Thoracic aorta (tissue), 2 donors: ENCODE measurements at regions not wholly inside any gene's neighbourhood (a gene's known extent, or its start where the extent isn't known, plus 50 kb on each side); places are given as distances from the start of the nearest gene placed in this dataset.

Source experiments
- ATAC-seq: fragments of 150-250 bp; one replicate; pipeline ENCODE4 v1.8.0; 2017; ENCODE audit warnings: low read depth; ENCODE audit not compliant: insufficient number of reproducible peaks, low FRiP score
- DNase-seq: peaks from one replicate; pipeline ENCODE4 v3.0.0-alpha.2; 2020; ENCODE audit warnings: low spot score
- H3K27ac ChIP-seq, 2 donors: fragments of 200-600 bp; sonication (generic); 1 replicate in 1 of 2; 2 replicates in 1 of 2; pipeline ENCODE4 v1.5.1; 2016; ENCODE audit warnings: mild to moderate bottlenecking in 2 of 2, moderate library complexity in 2 of 2
- H3K27me3 ChIP-seq: fragments of 200-600 bp; sonication (generic); replicated peaks from 2 replicates; pipeline ENCODE4 v1.6.0; 2016; ENCODE audit warnings: mild to moderate bottlenecking; ENCODE audit not compliant: insufficient read depth
- H3K36me3 ChIP-seq: fragments of 200-600 bp; sonication (generic); one replicate; pipeline ENCODE4 v1.5.1; 2016
- H3K4me1 ChIP-seq, 2 donors: fragments of 200-600 bp; sonication (generic); 1 replicate in 1 of 2; 2 replicates in 1 of 2; pipeline versions ENCODE4 v1.5.1 to v1.6.0; 2016; ENCODE audit warnings: low read depth in 2 of 2, mild to moderate bottlenecking in 1 of 2; ENCODE audit not compliant: control insufficient read depth in 1 of 2
- H3K4me3 ChIP-seq: fragments of 200-600 bp; sonication (generic); 2 replicates; pipeline ENCODE4 v1.5.1; 2016; ENCODE audit warnings: mild to moderate bottlenecking
- H3K9me3 ChIP-seq: fragments of 200-600 bp; sonication (generic); 2 replicates; pipeline ENCODE4 v1.5.1; 2016
- TF ChIP-seq, protein P1 (sequence below): fragments of 200-600 bp; sonication (generic); IDR thresholded peaks from one replicate; pipeline ENCODE4 v1.5.1; 2019; ENCODE audit warnings: antibody characterized with exemption

DNA sequence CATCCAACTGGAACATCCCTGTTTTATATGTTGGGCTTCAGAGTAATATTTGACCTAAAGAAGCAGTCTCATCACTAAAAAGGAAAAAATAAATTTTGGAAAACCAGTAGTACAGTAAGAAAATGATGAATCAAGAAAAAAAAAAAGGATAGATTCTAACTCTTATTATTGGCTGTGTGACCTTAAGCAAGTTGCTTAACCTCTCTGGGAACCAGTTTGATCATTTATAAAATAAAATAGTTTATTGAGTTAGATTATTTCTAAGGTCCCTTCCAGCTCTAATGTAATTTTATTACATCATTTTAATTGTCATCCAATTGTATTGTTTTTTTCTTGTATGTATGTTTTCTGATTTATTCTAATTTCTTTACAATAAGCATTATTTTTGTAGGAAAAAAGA, 127.0 kb downstream of the PRELID2 start:
- TF ChIP-seq, protein P1, sequence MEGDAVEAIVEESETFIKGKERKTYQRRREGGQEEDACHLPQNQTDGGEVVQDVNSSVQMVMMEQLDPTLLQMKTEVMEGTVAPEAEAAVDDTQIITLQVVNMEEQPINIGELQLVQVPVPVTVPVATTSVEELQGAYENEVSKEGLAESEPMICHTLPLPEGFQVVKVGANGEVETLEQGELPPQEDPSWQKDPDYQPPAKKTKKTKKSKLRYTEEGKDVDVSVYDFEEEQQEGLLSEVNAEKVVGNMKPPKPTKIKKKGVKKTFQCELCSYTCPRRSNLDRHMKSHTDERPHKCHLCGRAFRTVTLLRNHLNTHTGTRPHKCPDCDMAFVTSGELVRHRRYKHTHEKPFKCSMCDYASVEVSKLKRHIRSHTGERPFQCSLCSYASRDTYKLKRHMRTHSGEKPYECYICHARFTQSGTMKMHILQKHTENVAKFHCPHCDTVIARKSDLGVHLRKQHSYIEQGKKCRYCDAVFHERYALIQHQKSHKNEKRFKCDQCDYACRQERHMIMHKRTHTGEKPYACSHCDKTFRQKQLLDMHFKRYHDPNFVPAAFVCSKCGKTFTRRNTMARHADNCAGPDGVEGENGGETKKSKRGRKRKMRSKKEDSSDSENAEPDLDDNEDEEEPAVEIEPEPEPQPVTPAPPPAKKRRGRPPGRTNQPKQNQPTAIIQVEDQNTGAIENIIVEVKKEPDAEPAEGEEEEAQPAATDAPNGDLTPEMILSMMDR, result no peak
- Histone ChIP-seq H3K27ac (no peak overlapping the region), H3K4me1 (peaks cover 0 to 8% of the 10 kb centered on the region in 2 donors), H3K4me3 (no peak overlapping the region), H3K36me3 (no peaks in the 10 kb centered on the region), H3K9me3 (no peaks in the 10 kb centered on the region), H3K27me3 (no peaks in the 10 kb centered on the region)
- no peak for ATAC-seq
- no peak for DNase-seq

DNA sequence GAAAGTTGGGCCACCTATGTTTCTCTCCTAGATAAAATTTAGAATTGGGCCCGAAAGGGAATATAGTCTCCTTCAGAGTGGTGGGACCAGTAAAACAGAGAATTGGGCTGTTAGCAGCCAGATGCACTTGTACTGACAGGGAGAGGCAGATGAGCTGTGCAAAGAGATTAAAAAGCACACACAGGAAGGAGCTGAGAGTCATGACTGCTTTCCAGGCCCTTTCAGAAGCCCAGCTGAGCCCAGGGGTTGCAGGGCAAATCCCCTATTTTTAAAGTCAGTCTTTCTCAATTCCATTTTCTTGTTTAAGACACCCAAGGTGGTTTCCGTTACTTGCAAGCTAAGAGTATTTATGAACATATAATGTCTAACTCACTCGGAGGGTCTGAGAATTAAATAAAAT, 130.4 kb downstream of the PRELID2 start:
- peaks cover 0 to 8% of the 10 kb centered on the region in 2 donors for H3K4me1 ChIP-seq
- H3K27me3 ChIP-seq, result no peaks in the 10 kb centered on the region
- H3K4me3 ChIP-seq, result no peak overlapping the region
- ATAC-seq (no peak), DNase-seq (no peak)
- no peaks in the 10 kb centered on the region for H3K9me3 ChIP-seq
- no peak overlapping the region for H3K27ac ChIP-seq
- TF ChIP-seq, protein P1, result no peak
- no peaks in the 10 kb centered on the region for H3K36me3 ChIP-seq

DNA sequence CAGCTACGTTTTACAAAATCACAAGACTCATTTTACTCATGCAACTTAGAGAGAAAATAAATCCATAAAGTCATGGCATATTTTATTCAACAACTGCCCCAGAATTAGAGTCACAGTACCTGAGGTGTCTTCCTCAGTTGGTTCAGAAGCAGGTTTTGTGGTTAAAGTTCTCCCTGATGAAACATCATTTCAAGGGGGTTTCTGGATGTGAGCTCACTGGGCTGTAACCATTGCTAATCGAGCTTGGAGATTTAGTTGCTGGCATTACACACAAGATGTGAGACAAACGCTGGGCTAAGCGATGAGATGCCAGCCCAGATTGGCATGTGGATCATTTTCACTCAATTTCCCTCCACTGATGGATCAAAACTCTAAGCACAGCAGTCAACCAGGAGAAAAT, 131.3 kb downstream of the PRELID2 start:
- DNase-seq, result no peak
- no peaks in the 10 kb centered on the region for H3K9me3 ChIP-seq

DNA sequence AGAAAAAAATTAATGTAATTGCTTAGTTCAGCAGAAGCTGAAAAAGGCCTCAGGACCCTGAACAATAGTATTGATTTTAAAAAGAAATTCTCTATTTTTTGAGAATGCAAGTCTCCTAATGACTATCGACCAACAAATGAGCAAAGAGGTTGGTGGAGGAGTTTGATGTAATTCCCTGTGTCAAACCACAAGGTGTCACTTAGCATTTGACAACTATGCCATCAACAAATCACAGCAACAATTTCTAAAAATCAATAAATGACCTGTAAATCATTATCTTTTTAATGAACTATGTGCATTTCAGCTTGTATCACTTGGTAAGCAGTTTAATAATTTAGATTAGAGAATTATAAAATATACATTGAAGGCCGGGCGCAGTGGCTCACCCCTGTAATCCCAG, 133.7 kb downstream of the PRELID2 start:
- TF ChIP-seq, protein P1, result no peak
- no peaks in the 10 kb centered on the region for H3K36me3 ChIP-seq
- no peaks in the 10 kb centered on the region for H3K9me3 ChIP-seq
- no peak overlapping the region for H3K27ac ChIP-seq
- H3K4me3 ChIP-seq, result no peak overlapping the region
- DNase-seq, result no peak
- H3K4me1 ChIP-seq, result no peaks in the 10 kb centered on the region
- no peak for ATAC-seq
- no peaks in the 10 kb centered on the region for H3K27me3 ChIP-seq

More for the DNA sequence above, 131.3 kb downstream of the PRELID2 start:
- Histone ChIP-seq H3K4me3 (no peak overlapping the region), H3K4me1 (peaks cover 0 to 5% of the 10 kb centered on the region in 2 donors), H3K36me3 (no peaks in the 10 kb centered on the region), H3K27ac (no peak overlapping the region), H3K27me3 (no peaks in the 10 kb centered on the region)
- ATAC-seq, result no peak
- TF ChIP-seq, protein P1, result no peak

DNA sequence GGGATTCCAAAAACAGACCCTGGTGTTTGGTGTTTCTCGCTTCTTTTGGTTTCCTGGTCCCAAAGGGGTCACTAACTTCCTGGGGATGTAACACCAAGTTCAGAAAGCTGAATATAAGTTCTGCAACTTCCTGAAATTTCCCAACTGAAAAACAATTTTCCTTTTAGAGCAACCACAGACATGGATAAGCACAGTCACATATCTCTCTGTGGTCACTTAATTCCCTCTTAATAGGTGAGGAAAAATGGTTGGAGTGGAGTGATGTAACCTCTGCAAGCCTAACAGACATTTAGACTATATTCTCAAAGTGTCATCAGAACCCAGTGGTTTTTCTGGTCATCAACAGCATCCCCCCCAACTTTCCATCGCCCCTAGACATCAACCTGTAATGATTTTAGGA, 135.3 kb downstream of the PRELID2 start:
- no peaks in the 10 kb centered on the region for H3K36me3 ChIP-seq
- no peaks in the 10 kb centered on the region for H3K9me3 ChIP-seq
- DNase-seq (no peak), ATAC-seq (no peak)
- H3K27me3 ChIP-seq, result no peaks in the 10 kb centered on the region
- TF ChIP-seq, protein P1, result no peak
- no peaks in the 10 kb centered on the region for H3K4me1 ChIP-seq
- H3K4me3 ChIP-seq, result no peak overlapping the region
- no peak overlapping the region for H3K27ac ChIP-seq
